ENCODE measurements at regions not wholly inside any gene's neighbourhood (a gene's known extent, or its start where the extent isn't known, plus 50 kb on each side); places are given as distances from the start of the nearest gene placed in this dataset.

- DNase-seq (ENCODE audit: low spot score): no peak
Observed at GRCh38 chr6:142561511-142562265, 259.9 kb downstream of the ADGRG6 start.

- DNase-seq (ENCODE audit: low spot score): no peak
Observed at GRCh38 chr6:142562865-142563264, 261.1 kb downstream of the ADGRG6 start.

- DNase-seq (ENCODE audit: low spot score): peak; percentile 71
Observed at GRCh38 chr6:142566628-142567396, 265.0 kb downstream of the ADGRG6 start.

GRCh38 chr6:142567461-142567860, 265.7 kb downstream of the ADGRG6 start:
- no peak for DNase-seq (ENCODE audit: low spot score)

DNA sequence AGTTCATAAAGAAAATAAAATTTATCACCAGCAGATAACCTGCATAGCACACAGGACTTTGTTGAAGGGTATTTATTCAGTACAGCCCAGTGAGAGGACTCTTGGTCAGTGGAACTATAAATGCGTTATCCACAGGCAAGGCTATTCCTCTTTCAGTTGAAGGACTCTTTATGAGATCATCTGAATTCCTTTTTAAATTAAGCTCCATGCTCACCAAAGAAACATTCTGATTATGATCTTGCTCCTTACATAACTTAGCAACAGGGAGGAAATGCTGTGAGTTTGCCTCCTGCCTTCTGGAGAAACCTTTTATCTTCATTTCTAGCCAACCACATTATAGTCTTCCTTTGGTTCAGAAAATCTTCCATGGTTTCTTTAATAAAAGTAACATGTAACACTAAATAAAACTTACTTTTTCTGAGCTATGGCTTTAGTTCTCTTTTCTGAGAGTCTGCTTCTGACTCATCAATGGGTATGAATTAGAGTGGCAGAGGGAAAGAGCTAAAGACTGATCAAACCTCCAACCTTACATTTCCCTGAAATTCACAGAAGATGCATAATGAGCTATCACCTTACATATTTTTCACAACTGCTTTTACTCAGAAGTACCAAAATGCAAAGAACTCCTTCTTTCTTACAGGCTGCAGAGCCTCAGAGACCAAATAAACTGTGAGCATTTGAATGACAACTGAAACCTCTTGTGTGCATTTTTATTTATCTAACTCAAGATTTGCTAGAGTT, 267.2 kb downstream of the ADGRG6 start:
- DNase-seq (ENCODE audit: low spot score): peak; percentile 33

GRCh38 chr6:142569676-142570075, 267.9 kb downstream of the ADGRG6 start:
- no peak for DNase-seq (ENCODE audit: low spot score)

DNA sequence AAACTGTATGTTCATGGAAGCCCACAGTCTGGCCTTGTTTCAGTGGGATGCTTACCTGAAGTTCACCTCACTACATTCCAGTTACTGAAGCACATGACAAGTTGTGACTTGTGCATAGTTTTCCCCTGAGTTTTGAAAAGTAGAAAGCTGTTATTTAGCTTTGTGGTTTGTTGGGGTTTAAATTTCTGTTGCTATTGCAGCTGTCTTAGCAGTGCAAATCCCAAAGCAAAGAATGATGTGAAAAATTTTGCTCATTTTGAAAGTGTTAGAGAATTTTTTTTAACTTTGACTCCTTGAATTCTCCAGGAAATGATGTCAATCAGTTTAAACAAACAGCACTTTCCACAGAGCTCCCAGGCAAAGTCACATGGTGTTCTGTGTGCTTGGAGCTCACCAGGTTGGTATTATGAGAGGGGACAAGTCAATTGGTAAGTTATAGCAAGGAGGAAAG, 268.4 kb downstream of the ADGRG6 start:
- peak; percentile 32 for DNase-seq (ENCODE audit: low spot score)

DNA sequence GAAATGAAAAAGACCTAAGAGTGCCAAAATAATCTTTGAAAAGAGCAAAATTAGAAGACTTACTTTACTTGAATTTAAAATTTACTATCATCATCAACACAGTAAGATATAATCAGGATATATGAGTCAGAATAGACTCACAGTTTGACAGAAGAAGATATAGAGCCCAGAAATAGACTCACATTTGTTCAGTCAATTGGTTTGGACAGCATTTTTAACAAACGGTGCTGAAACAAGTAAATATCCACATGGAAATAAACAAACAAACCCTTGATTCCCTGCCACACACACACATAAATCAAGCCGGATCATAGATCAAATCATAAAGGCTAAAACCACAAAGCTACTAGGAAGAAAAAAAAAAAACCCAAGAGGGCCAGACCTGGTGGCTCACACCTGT, 291.1 kb downstream of the ADGRG6 start:
- DNase-seq (ENCODE audit: low spot score): no peak

DNA sequence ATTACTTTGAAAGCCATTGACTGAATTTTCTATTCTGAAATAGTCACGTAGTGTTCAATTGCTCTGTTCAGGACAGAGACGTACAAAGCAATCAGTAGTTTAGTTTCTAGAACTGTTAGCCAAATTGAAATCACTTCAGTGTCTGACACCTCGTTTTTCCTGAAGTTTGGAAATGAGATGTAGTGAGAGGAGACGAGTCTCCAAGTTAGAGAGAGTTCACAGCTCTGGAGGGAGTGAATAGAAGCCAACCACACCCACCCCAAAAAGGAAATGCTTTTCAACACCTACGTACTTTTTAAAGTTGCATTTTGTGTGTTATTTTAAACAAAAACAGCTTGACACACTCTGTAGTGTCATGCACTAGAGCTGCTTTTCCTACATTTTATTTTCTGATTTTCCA, 296.0 kb downstream of the ADGRG6 start:
- DNase-seq (ENCODE audit: low spot score): no peak

DNA sequence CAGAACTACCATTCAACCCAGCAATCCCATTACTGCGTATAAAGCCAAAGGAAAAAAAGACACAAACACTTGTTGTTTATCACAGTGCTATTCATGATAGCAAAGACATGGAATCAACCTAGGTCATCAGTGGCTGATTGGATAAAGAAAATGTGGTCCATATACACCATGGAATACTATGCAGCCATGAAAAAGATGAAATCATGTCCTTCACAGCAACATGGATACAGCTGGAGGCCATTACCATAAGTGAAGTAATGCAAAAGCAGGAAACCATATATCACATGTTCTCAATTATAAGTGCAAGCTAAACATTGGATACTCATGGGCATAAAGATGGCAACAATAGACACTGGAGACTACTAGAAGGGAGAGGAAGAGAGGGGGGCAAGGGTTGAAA, 299.6 kb downstream of the ADGRG6 start:
- no peak for DNase-seq (ENCODE audit: low spot score)

- DNase-seq (ENCODE audit: low spot score): no peak
Observed at GRCh38 chr6:142602972-142603371, 301.2 kb downstream of the ADGRG6 start.

DNA sequence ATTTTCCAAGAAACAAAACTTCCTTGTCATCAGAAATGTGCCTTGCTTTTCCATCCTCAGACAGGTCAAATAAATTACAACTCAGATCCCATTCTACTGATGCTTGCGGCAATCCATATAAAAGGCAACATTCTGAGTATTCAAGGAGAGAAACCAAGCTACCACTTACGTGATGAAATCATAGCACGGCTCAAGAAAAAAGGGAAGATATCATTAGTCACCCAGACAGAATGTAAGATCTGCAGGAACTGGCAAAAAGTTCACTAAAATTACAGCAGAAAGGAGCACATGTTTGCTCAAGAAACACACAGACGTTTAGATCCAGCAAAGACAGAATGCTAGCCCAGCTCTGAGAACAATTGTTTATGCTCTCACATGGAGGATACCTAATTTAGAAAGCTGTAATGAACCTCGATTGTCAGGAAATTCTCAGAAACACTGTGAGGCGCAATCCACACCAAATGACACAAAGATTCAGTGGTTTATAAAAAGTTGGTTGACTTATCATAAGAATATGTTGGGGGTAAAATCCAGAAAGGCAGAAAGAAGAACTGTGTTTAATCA, 304.2 kb downstream of the ADGRG6 start:
- peak; percentile 29 for DNase-seq (ENCODE audit: low spot score)

- DNase-seq (ENCODE audit: low spot score): no peak
Observed at GRCh38 chr6:142612956-142613355, 311.1 kb downstream of the ADGRG6 start.

DNA sequence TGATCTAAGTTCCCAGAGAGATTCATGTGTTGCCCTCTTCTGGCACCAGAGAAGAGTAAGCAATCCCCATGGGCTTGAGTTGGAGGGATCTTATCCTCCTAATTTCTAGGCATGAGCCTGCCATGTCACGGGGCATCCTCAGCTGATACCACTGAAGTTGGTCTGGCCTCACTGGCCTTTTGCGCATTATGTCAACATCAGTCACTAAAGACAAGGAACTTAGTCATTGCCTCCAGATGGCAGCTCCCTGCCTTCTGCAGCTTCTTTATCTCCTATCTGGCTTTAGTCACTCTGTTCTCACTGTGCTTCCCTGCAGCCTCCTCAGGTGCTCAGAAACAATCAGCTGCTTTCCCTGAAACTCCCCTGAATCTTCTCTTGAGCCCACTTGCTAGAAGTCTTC, 312.2 kb downstream of the ADGRG6 start:
- no peak for DNase-seq (ENCODE audit: low spot score)

DNA sequence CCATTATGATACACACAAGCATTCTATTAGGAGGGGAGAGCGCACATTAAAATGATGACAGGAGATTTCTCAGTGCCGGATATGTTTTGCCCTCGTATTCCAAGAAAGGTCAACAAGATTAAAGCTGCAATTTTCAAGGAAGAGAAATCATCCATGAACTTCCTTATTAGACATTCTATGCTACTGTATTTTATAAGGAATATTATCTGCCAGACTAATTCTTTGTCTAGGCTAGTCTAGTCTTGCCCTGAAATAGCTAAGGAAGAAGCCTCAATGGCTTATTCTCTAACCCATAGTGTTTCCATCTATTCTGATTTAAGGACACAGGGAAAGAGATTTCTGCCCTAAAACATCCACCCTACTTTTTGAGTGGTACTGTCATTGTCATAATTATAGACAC, 315.4 kb downstream of the ADGRG6 start:
- DNase-seq (ENCODE audit: low spot score): no peak

- DNase-seq (ENCODE audit: low spot score): no peak
Observed at GRCh38 chr6:142621822-142622221, 320.0 kb downstream of the ADGRG6 start.

DNA sequence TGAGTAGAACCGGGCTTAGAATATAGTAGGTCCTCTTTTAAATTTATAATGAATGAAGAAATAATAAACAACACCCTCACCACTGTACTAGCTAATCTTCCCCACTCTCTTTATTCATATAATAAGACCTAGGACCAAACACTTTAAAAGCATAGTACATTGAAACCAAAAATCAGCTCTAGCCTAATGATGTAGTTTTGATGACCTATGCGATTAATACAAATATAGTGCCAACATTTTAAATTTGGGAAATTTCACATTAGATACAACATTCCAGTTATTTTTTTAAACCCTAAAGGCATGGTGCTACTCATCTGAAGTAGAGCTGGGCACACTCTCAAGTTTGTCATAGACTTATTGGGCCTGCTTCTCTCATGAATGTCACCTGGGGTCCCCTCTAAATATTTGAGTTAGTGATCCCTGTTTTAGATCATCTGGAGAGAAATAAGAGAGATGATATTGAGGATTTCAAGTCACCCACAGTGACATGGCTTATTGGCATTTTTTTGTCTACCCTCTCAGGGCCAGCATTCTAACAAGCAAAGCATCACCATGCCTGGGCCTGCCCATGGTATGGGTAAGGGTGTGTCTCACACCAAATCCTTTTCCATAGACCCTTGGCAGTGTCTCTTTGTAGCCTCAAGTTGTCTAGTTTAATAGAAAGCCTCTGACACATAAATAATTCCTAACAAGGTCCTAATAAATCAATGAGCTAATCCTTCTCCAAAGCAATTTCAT, 319.8 kb downstream of the HIVEP2 start:
- DNase-seq (ENCODE audit: low spot score): no peak

DNA sequence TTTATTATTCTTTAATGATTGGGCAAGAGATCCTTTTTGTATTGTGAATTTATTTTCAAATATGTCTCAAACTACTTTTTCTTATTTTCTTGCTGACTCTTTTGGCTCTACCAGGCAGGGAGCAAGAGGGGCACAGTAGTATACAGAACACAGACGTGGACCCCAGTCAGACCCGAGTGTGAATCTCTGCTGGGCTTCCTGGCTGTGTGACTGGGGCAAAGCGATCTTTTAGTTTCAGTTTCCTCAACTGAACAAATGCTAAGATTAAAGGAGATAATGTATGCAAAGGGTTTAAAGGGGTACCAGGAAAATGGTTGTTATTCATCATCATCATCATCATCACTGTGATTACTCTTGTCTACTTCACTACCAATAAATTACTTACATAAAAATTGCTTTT, 317.5 kb downstream of the HIVEP2 start:
- DNase-seq (ENCODE audit: low spot score): no peak

- no peak for DNase-seq (ENCODE audit: low spot score)
Observed at GRCh38 chr6:142631517-142632385, 313.2 kb downstream of the HIVEP2 start.

DNA sequence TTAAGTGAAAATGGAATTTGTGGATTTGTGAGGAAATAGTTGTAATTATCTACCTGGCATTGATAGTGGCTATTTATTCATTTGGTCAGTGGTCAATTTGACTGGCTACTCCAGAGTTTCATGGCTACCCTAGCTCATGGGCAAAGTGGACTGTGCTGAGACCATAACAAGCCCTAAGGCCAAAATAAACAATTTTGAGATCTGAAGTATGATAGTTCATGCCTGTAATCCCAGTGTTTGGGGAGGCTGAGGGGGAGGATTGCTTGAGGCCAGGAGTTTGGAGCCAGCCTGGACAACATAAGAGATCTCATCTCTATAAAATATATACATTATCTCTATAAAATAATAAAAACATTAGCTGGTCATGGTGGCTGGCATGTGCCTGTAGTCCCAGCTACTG, 311.7 kb downstream of the HIVEP2 start:
- DNase-seq (ENCODE audit: low spot score): no peak

DNA sequence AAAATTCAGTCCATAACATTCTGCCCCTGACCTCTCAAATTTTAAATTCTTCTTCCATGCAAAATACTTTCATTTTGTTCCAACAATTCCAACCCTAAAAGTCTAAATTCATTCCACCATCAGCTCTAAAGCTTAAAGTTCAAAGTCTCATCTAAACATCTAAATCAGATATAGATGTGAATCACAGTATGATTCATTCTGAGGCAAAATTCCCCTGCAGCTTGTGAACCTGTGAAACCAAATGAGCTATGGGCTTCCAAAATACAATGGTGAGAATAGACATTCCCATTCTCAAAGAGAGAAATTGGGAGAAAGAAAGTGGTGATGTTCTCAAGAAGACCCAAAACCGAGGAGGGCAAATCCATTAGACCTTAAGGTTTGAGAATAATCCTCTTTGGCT, 309.8 kb downstream of the HIVEP2 start:
- DNase-seq (ENCODE audit: low spot score): peak; percentile 23
